GM12864 (cell line): ENCODE measurements at regions not wholly inside any gene's neighbourhood (a gene's known extent, or its start where the extent isn't known, plus 50 kb on each side); places are given as distances from the start of the nearest gene placed in this dataset.
"Not testable (repeated sequence)": the region's sequence is repeated elsewhere in the genome, so short reads cannot be mapped to it uniquely, and the experiment has no call there.

Source experiments
- DNase-seq: peaks from one replicate; pipeline ENCODE4 v3.0.0-alpha.2; 2011; ENCODE audit warnings: low read depth
- H3K4me3 ChIP-seq: 2 replicates; pipeline ENCODE4 v1.5.1; 2011; ENCODE audit warnings: mild to moderate bottlenecking, low read depth, low read length, control low read depth
- TF ChIP-seq, protein P1 (sequence below): IDR thresholded peaks from 2 replicates; pipeline ENCODE4 v1.5.1; 2011; ENCODE audit warnings: low read depth, mild to moderate bottlenecking, moderate library complexity, low read length, control low read depth, inconsistent platforms; ENCODE audit errors: missing control alignments

DNA sequence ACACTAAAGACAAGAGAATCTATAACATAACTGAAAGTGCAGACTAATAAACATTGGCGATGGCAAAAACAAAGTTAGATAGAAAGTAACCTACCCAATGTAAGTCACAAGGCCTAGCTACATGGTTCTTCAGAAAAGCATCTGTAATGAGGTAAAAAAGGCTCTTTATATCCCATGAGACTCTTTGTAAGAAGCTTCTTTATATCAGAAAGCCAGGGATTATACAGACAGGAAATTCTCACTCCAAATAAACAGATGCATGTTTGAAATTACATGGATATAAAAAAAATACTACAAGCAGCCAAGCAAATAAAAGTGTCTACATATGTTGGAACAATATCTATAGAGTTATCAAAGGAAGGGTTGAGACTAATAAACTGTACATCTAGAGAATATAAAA is 284.9 kb upstream of the NRSN1 start:
- TF ChIP-seq, protein P1, sequence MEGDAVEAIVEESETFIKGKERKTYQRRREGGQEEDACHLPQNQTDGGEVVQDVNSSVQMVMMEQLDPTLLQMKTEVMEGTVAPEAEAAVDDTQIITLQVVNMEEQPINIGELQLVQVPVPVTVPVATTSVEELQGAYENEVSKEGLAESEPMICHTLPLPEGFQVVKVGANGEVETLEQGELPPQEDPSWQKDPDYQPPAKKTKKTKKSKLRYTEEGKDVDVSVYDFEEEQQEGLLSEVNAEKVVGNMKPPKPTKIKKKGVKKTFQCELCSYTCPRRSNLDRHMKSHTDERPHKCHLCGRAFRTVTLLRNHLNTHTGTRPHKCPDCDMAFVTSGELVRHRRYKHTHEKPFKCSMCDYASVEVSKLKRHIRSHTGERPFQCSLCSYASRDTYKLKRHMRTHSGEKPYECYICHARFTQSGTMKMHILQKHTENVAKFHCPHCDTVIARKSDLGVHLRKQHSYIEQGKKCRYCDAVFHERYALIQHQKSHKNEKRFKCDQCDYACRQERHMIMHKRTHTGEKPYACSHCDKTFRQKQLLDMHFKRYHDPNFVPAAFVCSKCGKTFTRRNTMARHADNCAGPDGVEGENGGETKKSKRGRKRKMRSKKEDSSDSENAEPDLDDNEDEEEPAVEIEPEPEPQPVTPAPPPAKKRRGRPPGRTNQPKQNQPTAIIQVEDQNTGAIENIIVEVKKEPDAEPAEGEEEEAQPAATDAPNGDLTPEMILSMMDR, result no peak
- H3K4me3 ChIP-seq, result no peak overlapping the region
- no peak for DNase-seq

DNA sequence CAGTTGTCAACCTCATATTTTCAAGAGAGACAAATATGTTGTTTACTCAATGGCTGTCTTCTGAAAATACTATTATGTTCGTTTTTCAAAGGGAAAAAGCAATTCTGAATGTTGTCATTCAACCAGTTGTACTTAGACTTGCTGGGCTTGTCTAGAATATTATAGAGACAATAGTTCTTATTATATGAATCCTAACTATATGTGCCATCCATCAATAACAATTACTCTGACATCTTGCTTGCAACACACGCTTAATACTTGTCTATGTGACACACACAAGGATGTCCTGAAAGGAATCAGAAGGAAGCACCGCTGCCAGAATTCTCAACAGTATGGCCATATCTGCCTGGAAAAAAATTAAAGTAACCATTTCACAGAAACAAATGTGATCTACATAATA is 283.3 kb upstream of the NRSN1 start:
- no peak for DNase-seq
- H3K4me3 ChIP-seq, result no peak overlapping the region
- TF ChIP-seq, protein P1, result no peak

DNA sequence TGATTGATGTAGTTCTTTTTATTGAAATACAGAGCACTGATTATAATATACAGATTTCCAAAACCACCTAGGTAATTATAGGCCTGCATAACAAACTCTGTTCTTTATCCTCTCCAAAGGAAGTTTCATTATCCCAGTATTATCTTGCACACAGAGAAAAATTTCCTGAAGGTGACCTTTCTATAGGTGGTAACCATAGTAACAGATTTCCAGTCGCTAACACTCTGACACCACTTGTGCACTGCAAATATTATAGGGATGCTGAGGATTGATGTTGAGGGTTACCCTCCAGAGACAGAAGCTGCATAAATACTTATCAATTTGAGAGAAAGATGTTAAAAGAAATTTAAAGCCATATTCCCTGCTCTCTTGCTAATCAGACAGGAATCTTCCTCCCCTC is 274.5 kb upstream of the NRSN1 start:
- TF ChIP-seq, protein P1, result no peak
- H3K4me3 ChIP-seq, result no peak overlapping the region
- DNase-seq, result no peak

DNA sequence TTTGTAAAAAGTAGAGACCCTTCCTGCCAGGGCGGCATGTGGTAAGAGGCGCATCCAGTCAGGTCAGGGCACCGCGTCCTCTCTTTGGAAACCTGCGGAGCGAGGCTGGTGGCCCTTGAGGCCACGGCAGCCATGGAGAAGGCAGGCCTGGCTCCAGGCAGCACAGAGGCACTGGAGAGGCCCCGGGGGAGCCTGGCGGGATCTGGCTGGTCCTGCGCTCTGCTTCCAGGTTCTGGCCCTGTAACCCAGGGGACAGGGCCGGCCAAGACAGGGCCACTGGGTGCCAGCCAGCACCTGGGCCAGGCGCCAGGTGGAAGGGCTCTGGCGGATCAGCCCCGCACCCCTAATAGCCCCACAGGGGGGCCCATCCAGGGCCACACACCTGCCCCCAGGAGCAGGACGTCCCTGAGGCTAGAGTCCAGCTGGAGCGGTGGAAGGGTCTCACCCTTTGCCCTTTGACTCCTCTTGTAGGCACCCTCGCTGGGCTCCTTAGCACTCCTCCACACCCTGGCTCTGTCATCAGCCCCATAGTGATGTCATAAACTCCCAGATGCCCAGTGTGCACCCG is 272.4 kb upstream of the NRSN1 start:
- not testable (repeated sequence) for H3K4me3 ChIP-seq, DNase-seq

DNA sequence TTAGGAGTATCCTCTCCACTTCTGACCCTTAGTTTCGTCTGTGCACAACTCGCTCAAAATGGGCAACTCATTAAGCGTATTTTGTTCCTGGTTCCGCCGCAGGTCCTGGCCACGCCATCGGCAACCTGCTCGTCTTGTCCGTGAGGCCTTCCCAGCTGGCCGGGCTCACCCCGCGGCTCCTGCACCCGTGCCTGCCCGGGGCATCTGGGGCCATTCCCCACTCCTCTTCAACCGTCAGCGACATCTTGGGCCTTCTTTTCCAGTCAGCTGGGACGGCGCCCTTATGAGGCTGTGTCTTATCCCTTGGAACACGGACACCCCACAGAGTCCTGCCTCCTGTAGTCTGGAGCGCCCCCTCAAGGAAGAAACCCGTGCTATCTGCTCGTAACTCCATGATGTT is 271.9 kb upstream of the NRSN1 start:
- H3K4me3 ChIP-seq, DNase-seq: not testable (repeated sequence)

DNA sequence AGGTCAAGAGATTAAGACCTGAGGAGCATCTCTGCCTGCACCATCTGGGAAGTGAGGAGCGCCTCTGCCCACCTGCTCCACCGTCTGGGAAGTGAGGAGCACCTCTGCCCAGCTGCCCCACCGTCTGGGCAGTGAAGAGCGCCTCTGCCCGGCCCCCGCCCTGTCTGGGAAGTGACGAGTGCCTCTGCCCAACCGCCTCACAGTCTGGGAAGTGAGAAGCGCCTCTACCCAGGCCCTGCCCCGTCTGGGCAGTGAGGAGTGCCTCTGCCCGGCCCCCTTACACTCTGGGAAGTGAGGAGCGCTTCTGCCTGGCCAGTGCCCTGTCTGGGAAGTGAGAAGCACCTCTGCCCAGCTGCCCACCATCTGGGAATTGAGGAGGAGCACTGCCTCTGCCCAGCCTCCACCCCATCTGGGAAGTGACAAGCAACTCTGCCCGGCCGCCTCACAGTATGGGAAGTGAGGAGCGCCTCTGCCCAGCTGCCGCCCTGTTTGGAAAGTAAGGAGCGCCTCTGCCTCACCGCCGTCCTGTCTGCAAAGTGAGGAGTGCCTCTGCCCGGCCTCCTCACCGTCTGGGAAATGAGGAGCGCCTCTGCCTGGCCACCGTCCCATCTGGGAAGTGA is 270.4 kb upstream of the NRSN1 start:
- no peak overlapping the region for H3K4me3 ChIP-seq
- TF ChIP-seq, protein P1, result no peak
- DNase-seq, result no peak

DNA sequence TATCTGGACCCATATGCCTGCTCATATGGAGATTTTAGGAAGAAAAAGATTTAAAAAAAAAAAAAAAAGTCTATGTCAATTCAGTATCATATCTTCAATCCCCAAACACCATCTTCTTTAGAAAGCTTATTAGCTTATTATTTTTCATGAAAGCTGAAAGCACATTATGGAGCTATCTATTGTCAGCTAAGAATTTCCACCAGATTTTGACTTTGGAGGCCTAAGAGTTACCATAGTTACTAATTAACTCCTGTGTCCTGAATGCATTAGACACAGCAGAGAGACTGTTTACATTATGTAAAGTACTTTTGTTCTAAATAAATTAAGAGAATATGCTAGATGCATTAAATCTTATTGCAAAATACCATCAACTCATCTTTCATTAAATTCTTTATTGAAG is 255.5 kb upstream of the NRSN1 start:
- H3K4me3 ChIP-seq, result no peak overlapping the region
- TF ChIP-seq, protein P1, result no peak
- DNase-seq, result no peak

DNA sequence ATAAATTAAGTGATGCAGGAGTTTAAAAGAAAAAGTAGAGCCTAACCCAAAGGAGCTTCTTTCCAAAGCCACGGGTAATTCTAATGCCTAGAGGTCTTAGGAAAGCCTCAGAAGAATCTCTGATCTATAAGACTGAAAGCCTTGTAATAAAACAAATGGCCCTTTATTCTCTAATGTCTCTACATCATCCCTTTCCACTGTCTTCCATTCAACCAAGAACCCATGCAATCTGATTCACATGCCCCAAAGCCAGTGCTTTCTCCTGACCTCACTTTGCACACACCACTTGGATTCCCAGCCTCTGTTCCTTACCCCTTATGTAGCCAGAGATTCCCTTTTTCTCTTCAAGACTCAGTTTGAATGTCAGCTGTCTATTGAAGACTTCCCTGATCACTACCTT is 252.9 kb upstream of the NRSN1 start:
- TF ChIP-seq, protein P1, result no peak
- no peak overlapping the region for H3K4me3 ChIP-seq
- DNase-seq, result no peak
